LNCAP (cell line): ENCODE measurements at regions not wholly inside any gene's neighbourhood (a gene's known extent, or its start where the extent isn't known, plus 50 kb on each side); places are given as distances from the start of the nearest gene placed in this dataset.

Experiments used
- CTCF ChIP-seq: fragments of 450-650 bp; IDR thresholded peaks from 2 replicates; pipeline ENCODE4 v1.5.1; 2017; ENCODE audit warnings: mild to moderate bottlenecking

GRCh38 chr2:79355569-79355968 lies 157.3 kb upstream of the CTNNA2 start:
- TF ChIP-seq CTCF = no peak

GRCh38 chr2:79327460-79327859 lies 167.9 kb upstream of the REG3A start:
- no peak for TF ChIP-seq CTCF

GRCh38 chr2:79320871-79321270 lies 161.3 kb upstream of the REG3A start:
- no peak for TF ChIP-seq CTCF

GRCh38 chr2:79294994-79295393 lies 135.4 kb upstream of the REG3A start:
- TF ChIP-seq CTCF = no peak

- no peak for TF ChIP-seq CTCF
Measured at GRCh38 chr2:79292958-79293315, 133.4 kb upstream of the REG3A start.

GRCh38 chr2:79292239-79292957 lies 132.8 kb upstream of the REG3A start:
- TF ChIP-seq CTCF = no peak

- no peak for TF ChIP-seq CTCF
Measured at GRCh38 chr2:79275863-79276262, 116.3 kb upstream of the REG3A start.

- no peak for TF ChIP-seq CTCF
Measured at GRCh38 chr2:79275197-79275596, 115.6 kb upstream of the REG3A start.
